Hepatic stellate cell (primary cell): ENCODE measurements at regions not wholly inside any gene's neighbourhood (a gene's known extent, or its start where the extent isn't known, plus 50 kb on each side); places are given as distances from the start of the nearest gene placed in this dataset.

Experiments used
- DNase-seq: peaks from one replicate; pipeline ENCODE4 v3.0.0; 2011; ENCODE audit warnings: low spot score

- peak; percentile 26 for DNase-seq
Observed at GRCh38 chr18:40877096-40877495, 1077.9 kb upstream of the PIK3C3 start.

- DNase-seq: no peak
Observed at GRCh38 chr18:40875101-40875615, 1079.9 kb upstream of the PIK3C3 start.

- no peak for DNase-seq
Observed at GRCh38 chr18:40874233-40874632, 1080.8 kb upstream of the PIK3C3 start.

GRCh38 chr18:40868110-40868858 is 1086.8 kb upstream of the PIK3C3 start:
- DNase-seq: peak; percentile 16

GRCh38 chr18:40867459-40867858 is 1087.6 kb upstream of the PIK3C3 start:
- DNase-seq: peak; percentile 12

DNA sequence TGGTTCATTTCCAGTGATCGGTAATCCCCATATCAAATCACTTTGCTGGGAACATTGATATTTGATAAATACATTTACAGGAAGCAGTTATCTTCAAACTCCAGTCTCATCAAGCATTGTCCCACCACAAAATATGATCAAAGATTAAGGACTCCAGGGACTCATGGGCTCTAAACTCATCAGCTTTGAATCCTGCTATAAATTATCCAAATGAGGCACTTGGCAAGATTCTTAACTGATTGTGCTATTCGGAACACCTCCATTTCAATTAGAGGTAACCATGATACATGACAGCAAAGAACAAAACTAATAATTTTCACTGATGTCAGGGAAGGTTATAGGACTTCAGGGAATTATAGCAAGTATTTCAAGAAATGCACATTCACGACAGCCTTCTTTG is 1088.1 kb upstream of the PIK3C3 start:
- DNase-seq: no peak

GRCh38 chr18:40866013-40866645 is 1088.9 kb upstream of the PIK3C3 start:
- DNase-seq: no peak

DNA sequence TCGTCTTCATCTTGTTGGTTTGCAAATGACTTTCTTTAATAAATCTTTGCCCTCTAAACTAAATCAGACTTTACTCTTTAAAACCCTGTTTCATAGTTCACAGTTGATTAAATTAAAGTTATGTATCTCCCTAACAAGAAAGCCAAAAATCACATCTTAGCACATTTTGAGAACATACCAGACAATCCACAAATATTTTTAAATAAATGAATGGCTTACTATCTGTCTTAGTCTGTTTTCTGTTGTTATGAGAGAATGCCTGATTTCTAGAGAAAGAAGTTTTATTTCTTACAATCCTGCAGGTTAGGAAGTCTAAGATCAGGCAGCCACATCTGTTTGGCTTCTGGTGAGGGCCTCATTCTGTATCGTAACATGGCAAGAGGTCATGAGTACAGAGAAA is 1090.2 kb upstream of the PIK3C3 start:
- DNase-seq: no peak

- DNase-seq: no peak
Observed at GRCh38 chr18:40863801-40864200, 1091.2 kb upstream of the PIK3C3 start.

- DNase-seq: no peak
Observed at GRCh38 chr18:40860189-40860588, 1094.8 kb upstream of the PIK3C3 start.

- DNase-seq: no peak
Observed at GRCh38 chr18:40855661-40856060, 1099.4 kb upstream of the PIK3C3 start.

GRCh38 chr18:40852406-40852805 is 1102.6 kb upstream of the PIK3C3 start:
- DNase-seq: no peak

GRCh38 chr18:40851014-40851429 is 1104.0 kb upstream of the PIK3C3 start:
- no peak for DNase-seq

GRCh38 chr18:40849886-40850285 is 1105.1 kb upstream of the PIK3C3 start:
- DNase-seq: no peak

DNA sequence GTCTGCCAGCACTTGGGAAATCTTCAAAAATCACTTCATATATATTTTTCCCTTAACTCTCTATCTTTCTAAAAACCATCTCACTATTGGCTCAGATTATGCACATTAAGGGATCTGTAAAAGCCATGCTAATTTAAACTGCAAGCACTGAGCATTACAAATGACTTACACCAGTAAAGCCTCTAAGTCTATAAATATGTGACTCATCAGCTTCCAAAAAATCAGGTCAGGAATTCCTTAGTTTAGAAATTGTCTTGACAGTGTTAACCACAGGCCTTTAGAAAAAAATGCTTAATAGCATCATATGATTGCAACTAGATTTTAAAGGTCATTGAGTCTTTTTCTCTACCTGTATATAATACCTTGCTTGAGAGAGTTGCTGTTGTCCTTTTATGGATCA is 1113.6 kb upstream of the PIK3C3 start:
- peak; percentile 6 for DNase-seq

DNA sequence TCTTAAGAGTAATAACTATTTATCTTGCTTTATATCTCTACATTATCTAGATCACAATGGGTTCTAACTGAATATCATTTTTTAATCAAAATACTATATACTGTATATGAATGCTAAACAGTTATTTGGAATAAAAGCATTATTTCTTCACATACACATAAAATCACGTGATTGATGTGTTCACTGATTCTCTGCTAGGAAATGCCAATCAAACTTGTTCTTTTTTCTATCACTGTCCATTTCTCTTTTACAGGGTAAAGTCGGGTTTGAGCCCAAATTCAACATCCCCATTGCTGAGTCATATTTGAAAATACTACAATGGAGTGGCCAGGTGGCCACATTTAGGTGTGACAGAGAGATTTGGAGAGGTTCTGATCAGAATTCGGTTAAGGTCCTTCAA is 1114.0 kb upstream of the PIK3C3 start:
- DNase-seq: no peak

- no peak for DNase-seq
Observed at GRCh38 chr18:40832362-40832761, 1122.7 kb upstream of the PIK3C3 start.

DNA sequence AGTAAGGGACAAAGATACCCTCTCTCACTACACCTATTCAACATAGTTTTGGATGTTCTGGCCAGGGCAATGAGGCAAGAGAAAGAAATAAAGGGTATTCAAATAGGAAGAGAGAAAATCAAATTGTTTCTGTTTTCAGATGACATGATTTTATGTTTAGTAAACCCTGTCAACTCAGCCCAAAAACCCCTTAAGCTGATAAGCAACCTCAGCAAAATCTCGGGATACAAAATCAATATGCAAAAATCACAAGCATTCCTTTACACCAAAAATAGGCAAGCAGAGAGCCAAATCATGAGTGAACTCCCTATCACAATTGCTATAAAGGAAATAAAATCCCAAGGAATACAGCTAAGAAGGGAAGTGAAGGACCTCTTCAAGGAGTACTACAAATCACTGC is 1130.7 kb upstream of the PIK3C3 start:
- DNase-seq: no peak

DNA sequence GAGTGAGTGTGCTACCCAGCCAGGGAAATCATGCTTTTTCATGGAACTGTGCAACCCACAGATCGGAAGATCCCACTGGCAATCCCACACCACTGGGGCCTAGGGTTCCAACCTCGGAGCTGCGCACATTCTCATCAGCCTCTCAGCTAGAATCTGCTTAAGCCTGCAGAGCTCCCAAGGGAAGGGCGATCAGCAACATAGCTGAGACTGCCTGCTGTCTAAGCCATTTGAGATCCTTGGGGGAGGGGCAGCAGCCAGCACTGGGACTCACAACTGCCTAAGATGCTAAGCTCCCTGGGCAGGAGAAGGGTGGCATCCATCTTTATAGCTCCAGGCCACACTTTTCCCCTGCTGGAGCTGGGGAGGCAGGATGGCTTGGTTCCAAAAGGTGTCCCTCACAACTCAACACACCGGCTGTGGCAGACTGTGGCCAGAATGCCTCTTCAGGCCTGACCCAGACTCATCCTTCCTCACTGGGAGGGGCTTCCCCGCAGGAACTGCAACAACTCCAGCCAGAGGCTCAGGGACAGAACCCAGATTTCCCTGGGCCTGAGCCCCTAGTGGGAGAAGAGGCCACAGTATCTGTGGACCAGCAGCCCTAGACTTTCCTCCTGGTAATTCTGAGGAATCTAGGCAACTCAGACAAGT is 1133.3 kb upstream of the PIK3C3 start:
- no peak for DNase-seq

GRCh38 chr18:40812981-40813515 is 1142.0 kb upstream of the PIK3C3 start:
- no peak for DNase-seq

GRCh38 chr18:40810372-40810771 is 1144.7 kb upstream of the PIK3C3 start:
- no peak for DNase-seq

- no peak for DNase-seq
Observed at GRCh38 chr18:40789286-40789685, 1165.7 kb upstream of the PIK3C3 start.
